ENCODE measurements at regions not wholly inside any gene's neighbourhood (a gene's known extent, or its start where the extent isn't known, plus 50 kb on each side); places are given as distances from the start of the nearest gene placed in this dataset.

DNA sequence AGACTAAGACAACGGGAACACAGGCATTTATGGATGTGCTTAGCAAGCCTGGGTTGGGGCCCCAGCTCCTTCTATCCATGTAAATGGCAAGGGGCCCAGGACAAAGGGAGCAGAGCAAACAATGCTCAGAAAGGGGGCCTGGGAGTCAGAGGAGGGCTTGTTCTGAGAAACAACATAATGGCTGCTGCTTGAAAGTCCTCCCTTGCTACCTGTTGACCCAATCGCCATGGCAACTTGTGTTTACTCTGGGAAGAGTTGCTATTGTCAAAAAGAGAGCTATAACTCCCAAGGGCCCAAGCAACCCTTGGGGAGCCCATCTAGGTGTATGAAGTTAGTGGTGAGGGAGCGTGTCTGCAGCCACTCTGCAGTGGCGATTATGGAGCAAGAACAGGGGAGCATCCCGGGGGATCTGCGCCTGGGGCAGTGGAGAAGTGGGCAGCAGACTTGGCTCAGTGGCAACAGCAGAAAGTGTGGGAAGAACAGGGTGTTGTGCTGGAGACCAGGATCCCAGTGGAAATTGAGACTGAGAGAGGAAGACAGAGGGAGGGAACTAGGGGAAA, 118.7 kb upstream of the NLRP1 start:
- TF ChIP-seq, protein P1, sequence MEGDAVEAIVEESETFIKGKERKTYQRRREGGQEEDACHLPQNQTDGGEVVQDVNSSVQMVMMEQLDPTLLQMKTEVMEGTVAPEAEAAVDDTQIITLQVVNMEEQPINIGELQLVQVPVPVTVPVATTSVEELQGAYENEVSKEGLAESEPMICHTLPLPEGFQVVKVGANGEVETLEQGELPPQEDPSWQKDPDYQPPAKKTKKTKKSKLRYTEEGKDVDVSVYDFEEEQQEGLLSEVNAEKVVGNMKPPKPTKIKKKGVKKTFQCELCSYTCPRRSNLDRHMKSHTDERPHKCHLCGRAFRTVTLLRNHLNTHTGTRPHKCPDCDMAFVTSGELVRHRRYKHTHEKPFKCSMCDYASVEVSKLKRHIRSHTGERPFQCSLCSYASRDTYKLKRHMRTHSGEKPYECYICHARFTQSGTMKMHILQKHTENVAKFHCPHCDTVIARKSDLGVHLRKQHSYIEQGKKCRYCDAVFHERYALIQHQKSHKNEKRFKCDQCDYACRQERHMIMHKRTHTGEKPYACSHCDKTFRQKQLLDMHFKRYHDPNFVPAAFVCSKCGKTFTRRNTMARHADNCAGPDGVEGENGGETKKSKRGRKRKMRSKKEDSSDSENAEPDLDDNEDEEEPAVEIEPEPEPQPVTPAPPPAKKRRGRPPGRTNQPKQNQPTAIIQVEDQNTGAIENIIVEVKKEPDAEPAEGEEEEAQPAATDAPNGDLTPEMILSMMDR (IDR thresholded peaks at IDR 0.05; ENCODE audit: insufficient read depth, low read depth, low read length), result no peak
- TF ChIP-seq EZH2 (IDR thresholded peaks at IDR 0.05; ENCODE audit: insufficient read depth, low read length), result no peak
